SK-N-SH treated with all-trans-retinoic acid at 6 μM for 48 hours (cell line): ENCODE measurements at regions not wholly inside any gene's neighbourhood (a gene's known extent, or its start where the extent isn't known, plus 50 kb on each side); places are given as distances from the start of the nearest gene placed in this dataset.

Source experiments
- ATAC-seq: fragments of 200-7000 bp; cut with Tn5 transposase; 3 replicates; pipeline ENCODE4 v1.9.1; 2020; ENCODE audit warnings: mild to moderate bottlenecking, moderate library complexity
- ARNTL ChIP-seq: fragments of 450-650 bp; formaldehyde crosslinking; IDR thresholded peaks from 2 replicates; pipeline ENCODE4 v1.5.0; 2020; ENCODE audit warnings: low read depth, mild to moderate bottlenecking, moderate library complexity, borderline replicate concordance
- BACH2 ChIP-seq: fragments of 250-450 bp; sonication (Bioruptor Pico); IDR thresholded peaks from 2 replicates; pipeline ENCODE4 v1.9.0; 2021; ENCODE audit warnings: mild to moderate bottlenecking, borderline replicate concordance
- CREB5 ChIP-seq: fragments of 250-450 bp; sonication (Bioruptor Pico); IDR thresholded peaks from 2 replicates; pipeline ENCODE4 v1.5.1; 2020; ENCODE audit warnings: low read depth, mild to moderate bottlenecking, moderate library complexity
- CSDC2 ChIP-seq: fragments of 250-450 bp; sonication (Bioruptor Pico); IDR thresholded peaks from 2 replicates; pipeline ENCODE4 v1.5.0; 2020; ENCODE audit warnings: mild to moderate bottlenecking, moderate library complexity
- CSRNP3 ChIP-seq: fragments of 250-450 bp; sonication (Bioruptor Pico); IDR thresholded peaks from 2 replicates; pipeline ENCODE4 v1.5.1; 2021; ENCODE audit warnings: mild to moderate bottlenecking, moderate library complexity
- ESRRG ChIP-seq: fragments of 250-450 bp; sonication (Bioruptor Pico); IDR thresholded peaks from 2 replicates; pipeline ENCODE4 v1.6.1; 2021; ENCODE audit warnings: mild to moderate bottlenecking
- GLIS3 ChIP-seq: fragments of 250-450 bp; sonication (Bioruptor Pico); IDR thresholded peaks from 2 replicates; pipeline ENCODE4 v1.5.0; 2020; ENCODE audit warnings: mild to moderate bottlenecking, moderate library complexity
- ISL1 ChIP-seq: fragments of 250-450 bp; sonication (Bioruptor Pico); IDR thresholded peaks from 2 replicates; pipeline ENCODE4 v2.1.2; 2022; ENCODE audit warnings: mild to moderate bottlenecking, moderate library complexity
- OSR1 ChIP-seq: fragments of 250-450 bp; sonication (Bioruptor Pico); IDR thresholded peaks from 2 replicates; pipeline ENCODE4 v1.8.0; 2022; ENCODE audit warnings: moderate library complexity, mild to moderate bottlenecking, inconsistent platforms
- PATZ1 ChIP-seq: fragments of 250-450 bp; sonication (Bioruptor Pico); IDR thresholded peaks from 2 replicates; pipeline ENCODE4 v1.8.0; 2020; ENCODE audit warnings: mild to moderate bottlenecking, moderate library complexity, borderline replicate concordance
- POU6F1 ChIP-seq: fragments of 250-450 bp; sonication (Bioruptor Pico); IDR thresholded peaks from 2 replicates; pipeline ENCODE4 v1.8.0; 2021; ENCODE audit warnings: low read depth, mild to moderate bottlenecking, moderate library complexity, borderline replicate concordance
- PPARA ChIP-seq: fragments of 250-450 bp; sonication (Bioruptor Pico); IDR thresholded peaks from 2 replicates; pipeline ENCODE4 v1.5.0; 2020; ENCODE audit warnings: mild to moderate bottlenecking, borderline replicate concordance
- RARB ChIP-seq: fragments of 250-450 bp; sonication (Bioruptor Pico); IDR thresholded peaks from 2 replicates; pipeline ENCODE4 v1.8.0; 2021; ENCODE audit warnings: mild to moderate bottlenecking, moderate library complexity
- SNAI2 ChIP-seq: fragments of 250-450 bp; sonication (Bioruptor Pico); IDR thresholded peaks from 2 replicates; pipeline ENCODE4 v1.5.0; 2020; ENCODE audit warnings: mild to moderate bottlenecking, moderate library complexity
- TCF4 ChIP-seq: fragments of 250-450 bp; sonication (Bioruptor Pico); IDR thresholded peaks from 2 replicates; pipeline ENCODE4 v1.8.0; 2021; ENCODE audit warnings: mild to moderate bottlenecking, moderate library complexity, borderline replicate concordance
- TOX ChIP-seq: fragments of 250-450 bp; sonication (Bioruptor Pico); IDR thresholded peaks from 2 replicates; pipeline ENCODE4 v1.8.0; 2021; ENCODE audit warnings: mild to moderate bottlenecking, moderate library complexity, borderline replicate concordance
- TSHZ2 ChIP-seq: fragments of 250-450 bp; sonication (Bioruptor Pico); IDR thresholded peaks from 2 replicates; pipeline ENCODE4 v1.5.0; 2020; ENCODE audit warnings: mild to moderate bottlenecking, moderate library complexity
- ZC3H10 ChIP-seq: fragments of 250-450 bp; sonication (Bioruptor Pico); IDR thresholded peaks from 2 replicates; pipeline ENCODE4 v1.5.1; 2021; ENCODE audit warnings: mild to moderate bottlenecking, moderate library complexity
- ZFP3 ChIP-seq: fragments of 250-450 bp; sonication (Bioruptor Pico); IDR thresholded peaks from 2 replicates; pipeline ENCODE4 v1.5.0; 2020; ENCODE audit warnings: mild to moderate bottlenecking, moderate library complexity
- ZFP30 ChIP-seq: fragments of 450-650 bp; formaldehyde crosslinking; IDR thresholded peaks from 2 replicates; pipeline ENCODE4 v1.5.0; 2022; ENCODE audit warnings: mild to moderate bottlenecking, moderate library complexity
- ZNF565 ChIP-seq: fragments of 450-650 bp; formaldehyde crosslinking; conservative IDR thresholded peaks from 2 replicates; pipeline ENCODE4 v1.5.0; 2020; ENCODE audit warnings: low read depth, mild to moderate bottlenecking, moderate library complexity
- ZNF70 ChIP-seq: fragments of 450-650 bp; formaldehyde crosslinking; IDR thresholded peaks from 2 replicates; pipeline ENCODE4 v1.5.0; 2020; ENCODE audit warnings: mild to moderate bottlenecking, moderate library complexity
- ZNF8 ChIP-seq: fragments of 450-650 bp; formaldehyde crosslinking; IDR thresholded peaks from 2 replicates; pipeline ENCODE4 v1.5.0; 2020; ENCODE audit warnings: mild to moderate bottlenecking, moderate library complexity

- no peak for ATAC-seq
- TF ChIP-seq ESRRG (CRISPR knock-in tag), result no peak
- no peak for TF ChIP-seq PATZ1 (CRISPR knock-in tag)
- TF ChIP-seq ZNF8, result no peak
- TF ChIP-seq ZC3H10 (CRISPR knock-in tag), result no peak
- TF ChIP-seq GLIS3 (CRISPR knock-in tag), result no peak
- no peak for TF ChIP-seq ISL1 (CRISPR knock-in tag)
- no peak for TF ChIP-seq ZFP3 (CRISPR knock-in tag)
- TF ChIP-seq ZFP30 (CRISPR knock-in tag), result no peak
- no peak for TF ChIP-seq ARNTL (CRISPR knock-in tag)
- no peak for TF ChIP-seq TOX (CRISPR knock-in tag)
- no peak for TF ChIP-seq OSR1 (CRISPR knock-in tag)
- TF ChIP-seq TSHZ2 (CRISPR knock-in tag), result no peak
Observed at GRCh38 chr7:136698977-136699376, 169.5 kb upstream of the CHRM2 start.

- no peak for TF ChIP-seq OSR1 (CRISPR knock-in tag)
- peak; percentile 51; the same call in 1 of the 2 replicates for TF ChIP-seq CREB5 (CRISPR knock-in tag)
- TF ChIP-seq ARNTL (CRISPR knock-in tag), result no peak
- no peak; the same call in 1 of the 2 replicates for TF ChIP-seq ESRRG (CRISPR knock-in tag)
- 0 out of 2 replicates have a peak, but pooled peaks have one; percentile 39 for TF ChIP-seq GLIS3 (CRISPR knock-in tag)
- TF ChIP-seq PATZ1 (CRISPR knock-in tag), result no peak; the same call in 1 of the 2 replicates
- 0 out of 2 replicates have a peak, but pooled peaks have one; percentile 8 for TF ChIP-seq ZNF565 (CRISPR knock-in tag)
- peak; percentile 42; the same call in 1 of the 2 replicates for TF ChIP-seq ZFP3 (CRISPR knock-in tag)
- TF ChIP-seq BACH2, result no peak
- TF ChIP-seq CSDC2 (CRISPR knock-in tag), result 0 out of 2 replicates have a peak, but pooled peaks have one; percentile 52
- no peak for TF ChIP-seq CSRNP3 (CRISPR knock-in tag)
- no peak for TF ChIP-seq ZC3H10 (CRISPR knock-in tag)
- TF ChIP-seq ZNF8, result no peak
- TF ChIP-seq TSHZ2 (CRISPR knock-in tag), result peak; percentile 93
- peak; percentile 95 for TF ChIP-seq ISL1 (CRISPR knock-in tag)
- no peak for TF ChIP-seq ZFP30 (CRISPR knock-in tag)
- no peak for TF ChIP-seq POU6F1
- TF ChIP-seq TCF4, result peak; percentile 95
- TF ChIP-seq TOX (CRISPR knock-in tag), result no peak
- peak; percentile 37; the same call in 1 of the 2 replicates for TF ChIP-seq SNAI2 (CRISPR knock-in tag)
- TF ChIP-seq ZNF70 (CRISPR knock-in tag), result 0 out of 2 replicates have a peak, but pooled peaks have one; percentile 15
- TF ChIP-seq RARB (CRISPR knock-in tag), result no peak
- TF ChIP-seq PPARA (CRISPR knock-in tag), result no peak
- ATAC-seq, result peak; percentile 36; the same call in 1 of the 3 replicates
Observed at GRCh38 chr7:136698231-136698630, 170.2 kb upstream of the CHRM2 start.
